HCT116 (cell line): ENCODE measurements at regions not wholly inside any gene's neighbourhood (a gene's known extent, or its start where the extent isn't known, plus 50 kb on each side); places are given as distances from the start of the nearest gene placed in this dataset.

Experiments used
- ATAC-seq: fragments of 200-7000 bp; cut with Tn5 transposase; 2 replicates; pipeline ENCODE4 v1.9.1; 2020; ENCODE audit warnings: mild to moderate bottlenecking, moderate library complexity
- BruUV-seq: library from RNA; stranded (reverse); fragments of 400-500 nt; replicated peaks from 2 replicates; lab custom pipeline; 2021; lab: Mats Ljungman, UMichigan
- CTCF ChIA-PET: fragments of 300-600 bp; sonication (Branson Sonifier 250); formaldehyde crosslinking; loops from one replicate; lab custom pipeline; 2021; ENCODE audit warnings: antibody characterized with exemption; lab: Charles Lee
- POLR2A ChIA-PET: fragments of 300-600, 350-600 bp; sonication (Branson Sonifier 250); formaldehyde crosslinking; loops from one replicate; lab custom pipeline; 2021; ENCODE audit warnings: antibody characterized with exemption; lab: Charles Lee
- RAD21 ChIA-PET, 2 experiments: fragments of 300-600 bp; sonication (Branson Sonifier 250); formaldehyde crosslinking; loops; one replicate each; lab custom pipeline; 2023; ENCODE audit warnings: low total read pairs in 2 of 2; ENCODE audit not compliant: uncharacterized antibody in 2 of 2, unreplicated experiment in 2 of 2, low non-redundant PET in 1 of 2; lab: Charles Lee
- DNase-seq: peaks from one replicate; pipeline ENCODE4 v3.0.0-alpha.2; 2010; ENCODE audit warnings: low read depth, low spot score
- H2AFZ ChIP-seq: fragments of 200-600 bp; shearing (Covaris generic), sonication (generic); 2 replicates; pipeline ENCODE4 v1.6.1; 2017; ENCODE audit warnings: low read depth, mixed run types, mixed read lengths, antibody characterized with exemption, low read length; ENCODE audit not compliant: poor library complexity, severe bottlenecking
- H3K27ac ChIP-seq: 2 replicates; pipeline ENCODE4 v1.5.1; 2012; ENCODE audit warnings: low read depth, low read length
- H3K27me3 ChIP-seq: fragments of 200-600 bp; sonication (generic); 2 replicates; pipeline ENCODE4 v1.6.1; 2016; ENCODE audit warnings: mixed run types, low read length, mixed read lengths; ENCODE audit not compliant: insufficient read depth
- H3K36me3 ChIP-seq, 2 experiments: fragments of 200-500 bp in 1 of 2; fragments of 200-600 bp in 1 of 2; sonication (Bioruptor generic) in 1 of 2; sonication (generic) in 1 of 2; 2 replicates each; pipeline versions ENCODE4 v1.5.1 to v1.6.1; 2014 to 2016; ENCODE audit warnings: low read length in 2 of 2, inconsistent platforms in 1 of 2, mixed read lengths in 1 of 2, mixed run types in 1 of 2; ENCODE audit not compliant: insufficient read depth in 2 of 2, control insufficient read depth in 1 of 2
- H3K4me1 ChIP-seq, 2 experiments: fragments of 200-600 bp in 1 of 2; sonication (generic) in 1 of 2; 2 replicates each; pipeline versions ENCODE4 v1.5.1 to v1.6.1; 2012 to 2017; ENCODE audit warnings: low read length in 2 of 2, inconsistent platforms in 1 of 2, mild to moderate bottlenecking in 1 of 2, mixed read lengths in 1 of 2, mixed run types in 1 of 2, moderate library complexity in 1 of 2; ENCODE audit not compliant: insufficient read depth in 2 of 2, control insufficient read depth in 1 of 2
- H3K4me2 ChIP-seq: fragments of 200-600 bp; sonication (generic); 2 replicates; pipeline ENCODE4 v1.6.1; 2017; ENCODE audit warnings: mixed run types, low read length, mixed read lengths
- H3K4me3 ChIP-seq, 2 experiments: fragments of 200-600 bp in 1 of 2; sonication (generic) in 1 of 2; replicated peaks in 1 of 2; 2 replicates each; pipeline ENCODE4 v1.5.1; 2011 to 2016; ENCODE audit warnings: low read length in 2 of 2, control low read depth in 1 of 2, low read depth in 1 of 2, mild to moderate bottlenecking in 1 of 2, mixed read lengths in 1 of 2, mixed run types in 1 of 2
- H3K79me2 ChIP-seq: fragments of 200-600 bp; sonication (generic); 2 replicates; pipeline ENCODE4 v1.6.1; 2017; ENCODE audit warnings: mild to moderate bottlenecking, mixed run types, low read length, moderate library complexity, mixed read lengths; ENCODE audit not compliant: insufficient read depth
- H3K9ac ChIP-seq: fragments of 200-600 bp; sonication (generic); 2 replicates; pipeline ENCODE4 v1.6.1; 2016; ENCODE audit warnings: low read length, mixed read lengths
- H3K9me2 ChIP-seq: fragments of 200-600 bp; sonication (generic), shearing (Covaris generic); 2 replicates; pipeline ENCODE4 v1.6.1; 2017; ENCODE audit warnings: mixed run types, mild to moderate bottlenecking, moderate library complexity; ENCODE audit not compliant: insufficient read depth
- H3K9me3 ChIP-seq, 2 experiments: fragments of 200-500 bp in 1 of 2; fragments of 200-600 bp in 1 of 2; sonication (Bioruptor generic) in 1 of 2; sonication (generic) in 1 of 2; 2 replicates each; pipeline ENCODE4 v1.6.1; 2014 to 2017; ENCODE audit warnings: low read length in 2 of 2, mixed read lengths in 2 of 2, inconsistent platforms in 1 of 2, low read depth in 1 of 2, mild to moderate bottlenecking in 1 of 2, mixed run types in 1 of 2, moderate library complexity in 1 of 2; ENCODE audit not compliant: control insufficient read depth in 1 of 2, insufficient read depth in 1 of 2
- H4K20me1 ChIP-seq: fragments of 200-600 bp; sonication (generic), shearing (Covaris generic); 2 replicates; pipeline ENCODE4 v1.6.1; 2017; ENCODE audit warnings: mixed run types, mild to moderate bottlenecking, moderate library complexity; ENCODE audit not compliant: insufficient read depth
- CBX3 ChIP-seq: IDR thresholded peaks from 2 replicates; pipeline ENCODE4 v1.6.1; 2012; ENCODE audit warnings: low read depth
- CEBPB ChIP-seq: IDR thresholded peaks from 2 replicates; pipeline ENCODE4 v1.6.1; 2012; ENCODE audit warnings: low read depth
- EGR1 ChIP-seq: IDR thresholded peaks from 2 replicates; pipeline ENCODE4 v1.6.1; 2012; ENCODE audit warnings: low read depth
- ELF1 ChIP-seq: IDR thresholded peaks from 2 replicates; pipeline ENCODE4 v1.6.1; 2012; ENCODE audit warnings: low read depth, borderline replicate concordance
- EZH2phosphoT487 ChIP-seq: fragments of 200-600 bp; IDR thresholded peaks from 2 replicates; pipeline ENCODE4 v1.6.1; 2018; ENCODE audit warnings: antibody characterized with exemption, borderline replicate concordance
- FOSL1 ChIP-seq: IDR thresholded peaks from 2 replicates; pipeline ENCODE4 v1.6.1; 2012; ENCODE audit warnings: low read depth
- POLR2A ChIP-seq: IDR thresholded peaks from 2 replicates; pipeline ENCODE4 v1.7.0; 2011; ENCODE audit warnings: borderline replicate concordance; ENCODE audit not compliant: insufficient read depth, insufficient read length; ENCODE audit errors: extremely low read depth
- POLR2AphosphoS5 ChIP-seq: IDR thresholded peaks from 2 replicates; pipeline ENCODE4 v1.6.1; 2011; ENCODE audit warnings: mild to moderate bottlenecking, low read depth, low read length, moderate library complexity
- RAD21 ChIP-seq: IDR thresholded peaks from 2 replicates; pipeline ENCODE4 v1.6.1; 2012; ENCODE audit warnings: low read depth, mild to moderate bottlenecking
- ZNF274 ChIP-seq: fragments of 200-500 bp; sonication (Bioruptor generic); IDR thresholded peaks from 2 replicates; pipeline ENCODE4 v1.6.1; 2014; ENCODE audit warnings: mild to moderate bottlenecking, low read depth, low read length, inconsistent platforms
- intact Hi-C: fragments of 100-400 bp; cut with micrococcal nuclease; formaldehyde crosslinking; loops from 2 replicates; pipeline ENCODE4 v1.10.0; 2022
- TF ChIP-seq, protein P1 (sequence below), 3 experiments: fragments of 200-600 bp in 1 of 3; sonication (generic) in 1 of 3; IDR thresholded peaks in 2 of 3; conservative IDR thresholded peaks in 1 of 3; 2 replicates each; pipeline ENCODE4 v1.5.1; 2012 to 2017; ENCODE audit warnings: low read depth in 2 of 3, low read length in 2 of 3, antibody characterized with exemption in 1 of 3, borderline replicate concordance in 1 of 3, control low read depth in 1 of 3, mild to moderate bottlenecking in 1 of 3, mixed read lengths in 1 of 3, mixed run types in 1 of 3, moderate library complexity in 1 of 3; ENCODE audit not compliant: insufficient read depth in 1 of 3
- TF ChIP-seq, protein P2 (sequence below): IDR thresholded peaks from 2 replicates; pipeline ENCODE4 v1.6.1; 2011; ENCODE audit warnings: mild to moderate bottlenecking, low read length, moderate library complexity; ENCODE audit not compliant: insufficient replicate concordance; ENCODE audit errors: extremely low read depth
- TF ChIP-seq, protein P3 (sequence below): IDR thresholded peaks from 2 replicates; pipeline ENCODE4 v1.6.1; 2012
- TF ChIP-seq, protein P4 (sequence below): IDR thresholded peaks from 2 replicates; pipeline ENCODE4 v1.6.1; 2012
- TF ChIP-seq, protein P5 (sequence below): IDR thresholded peaks from 2 replicates; pipeline ENCODE4 v1.6.1; 2012; ENCODE audit warnings: low read depth

DNA sequence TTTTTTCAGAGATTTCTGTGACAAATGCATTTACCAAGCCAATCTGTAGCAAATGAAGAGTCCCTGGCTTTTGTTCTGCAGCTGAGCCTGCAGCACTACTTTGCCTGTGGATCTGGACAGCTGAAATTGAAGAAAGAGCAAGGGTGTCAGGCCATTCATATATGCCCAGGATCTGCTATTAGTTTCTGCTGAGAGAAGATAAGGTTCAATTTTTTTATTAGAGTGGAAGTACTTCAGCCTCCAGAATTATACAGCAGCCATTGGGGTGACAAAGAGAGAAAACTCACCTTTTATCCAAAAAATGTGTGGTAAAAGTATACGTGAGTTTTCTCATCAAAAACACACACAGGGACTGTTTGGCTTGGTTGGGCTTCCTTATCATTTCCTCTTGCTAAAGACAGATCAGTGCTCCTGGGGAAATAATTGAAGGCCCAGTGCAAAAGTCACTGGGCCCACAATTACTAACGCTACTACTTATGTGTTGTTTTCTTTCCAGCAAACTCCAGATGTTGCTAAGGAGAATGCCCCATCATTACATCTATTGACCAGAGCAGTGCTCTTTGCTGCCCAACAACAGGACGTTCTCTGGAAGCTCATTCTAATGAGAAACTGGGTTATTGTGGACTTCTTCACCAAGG, 138.6 kb downstream of the CEMIP2 start:
- POLR2A ChIA-PET, result no interaction called here
- H3K9me2 ChIP-seq, result no peaks in the 10 kb centered on the region

More for the DNA sequence above, 138.6 kb downstream of the CEMIP2 start:
- Histone ChIP-seq H3K9me3 (no peaks in the 10 kb centered on the region), H3K4me2 (no peak overlapping the region), H2AFZ (no peak overlapping the region), H3K79me2 (no peaks in the 10 kb centered on the region), H3K36me3 (no peaks in the 10 kb centered on the region), H3K4me3 (no peak overlapping the region), H4K20me1 (no peaks in the 10 kb centered on the region), H3K27me3 (no peaks in the 10 kb centered on the region), H3K27ac (no peak overlapping the region), H3K4me1 (no peaks in the 10 kb centered on the region), H3K9ac (no peak overlapping the region)
- ATAC-seq, result no peak
- CTCF ChIA-PET, result interaction anchor here (1.1 kb wide), 1 partner anchor 149 kb away, joined by 3 read pairs; no protein-coding TSS in a partner anchor
- no peak for TF ChIP-seq POLR2AphosphoS5
- TF ChIP-seq, protein P1, sequence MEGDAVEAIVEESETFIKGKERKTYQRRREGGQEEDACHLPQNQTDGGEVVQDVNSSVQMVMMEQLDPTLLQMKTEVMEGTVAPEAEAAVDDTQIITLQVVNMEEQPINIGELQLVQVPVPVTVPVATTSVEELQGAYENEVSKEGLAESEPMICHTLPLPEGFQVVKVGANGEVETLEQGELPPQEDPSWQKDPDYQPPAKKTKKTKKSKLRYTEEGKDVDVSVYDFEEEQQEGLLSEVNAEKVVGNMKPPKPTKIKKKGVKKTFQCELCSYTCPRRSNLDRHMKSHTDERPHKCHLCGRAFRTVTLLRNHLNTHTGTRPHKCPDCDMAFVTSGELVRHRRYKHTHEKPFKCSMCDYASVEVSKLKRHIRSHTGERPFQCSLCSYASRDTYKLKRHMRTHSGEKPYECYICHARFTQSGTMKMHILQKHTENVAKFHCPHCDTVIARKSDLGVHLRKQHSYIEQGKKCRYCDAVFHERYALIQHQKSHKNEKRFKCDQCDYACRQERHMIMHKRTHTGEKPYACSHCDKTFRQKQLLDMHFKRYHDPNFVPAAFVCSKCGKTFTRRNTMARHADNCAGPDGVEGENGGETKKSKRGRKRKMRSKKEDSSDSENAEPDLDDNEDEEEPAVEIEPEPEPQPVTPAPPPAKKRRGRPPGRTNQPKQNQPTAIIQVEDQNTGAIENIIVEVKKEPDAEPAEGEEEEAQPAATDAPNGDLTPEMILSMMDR (IDR thresholded peaks at IDR 0.05 in 2 of 3, conservative IDR thresholded peaks at IDR 0.05 in 1 of 3; ENCODE audit: borderline replicate concordance in 1 of 3, insufficient read depth in 1 of 3, low read depth in 2 of 3, low read length in 2 of 3), result no peak
- TF ChIP-seq EGR1, result no peak
- TF ChIP-seq, protein P2, sequence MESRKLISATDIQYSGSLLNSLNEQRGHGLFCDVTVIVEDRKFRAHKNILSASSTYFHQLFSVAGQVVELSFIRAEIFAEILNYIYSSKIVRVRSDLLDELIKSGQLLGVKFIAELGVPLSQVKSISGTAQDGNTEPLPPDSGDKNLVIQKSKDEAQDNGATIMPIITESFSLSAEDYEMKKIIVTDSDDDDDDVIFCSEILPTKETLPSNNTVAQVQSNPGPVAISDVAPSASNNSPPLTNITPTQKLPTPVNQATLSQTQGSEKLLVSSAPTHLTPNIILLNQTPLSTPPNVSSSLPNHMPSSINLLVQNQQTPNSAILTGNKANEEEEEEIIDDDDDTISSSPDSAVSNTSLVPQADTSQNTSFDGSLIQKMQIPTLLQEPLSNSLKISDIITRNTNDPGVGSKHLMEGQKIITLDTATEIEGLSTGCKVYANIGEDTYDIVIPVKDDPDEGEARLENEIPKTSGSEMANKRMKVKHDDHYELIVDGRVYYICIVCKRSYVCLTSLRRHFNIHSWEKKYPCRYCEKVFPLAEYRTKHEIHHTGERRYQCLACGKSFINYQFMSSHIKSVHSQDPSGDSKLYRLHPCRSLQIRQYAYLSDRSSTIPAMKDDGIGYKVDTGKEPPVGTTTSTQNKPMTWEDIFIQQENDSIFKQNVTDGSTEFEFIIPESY, result no peak
- TF ChIP-seq, protein P3, sequence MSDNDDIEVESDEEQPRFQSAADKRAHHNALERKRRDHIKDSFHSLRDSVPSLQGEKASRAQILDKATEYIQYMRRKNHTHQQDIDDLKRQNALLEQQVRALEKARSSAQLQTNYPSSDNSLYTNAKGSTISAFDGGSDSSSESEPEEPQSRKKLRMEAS, result no peak
- TF ChIP-seq EZH2phosphoT487, result no peak
- no peak for TF ChIP-seq FOSL1
- TF ChIP-seq, protein P4, sequence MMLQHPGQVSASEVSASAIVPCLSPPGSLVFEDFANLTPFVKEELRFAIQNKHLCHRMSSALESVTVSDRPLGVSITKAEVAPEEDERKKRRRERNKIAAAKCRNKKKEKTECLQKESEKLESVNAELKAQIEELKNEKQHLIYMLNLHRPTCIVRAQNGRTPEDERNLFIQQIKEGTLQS, result no peak
- no peak for TF ChIP-seq CBX3
- TF ChIP-seq POLR2A, result no peak
- TF ChIP-seq CEBPB, result no peak
- no peak for TF ChIP-seq ELF1
- TF ChIP-seq ZNF274, result no peak
- TF ChIP-seq RAD21, result no peak
- TF ChIP-seq, protein P5, sequence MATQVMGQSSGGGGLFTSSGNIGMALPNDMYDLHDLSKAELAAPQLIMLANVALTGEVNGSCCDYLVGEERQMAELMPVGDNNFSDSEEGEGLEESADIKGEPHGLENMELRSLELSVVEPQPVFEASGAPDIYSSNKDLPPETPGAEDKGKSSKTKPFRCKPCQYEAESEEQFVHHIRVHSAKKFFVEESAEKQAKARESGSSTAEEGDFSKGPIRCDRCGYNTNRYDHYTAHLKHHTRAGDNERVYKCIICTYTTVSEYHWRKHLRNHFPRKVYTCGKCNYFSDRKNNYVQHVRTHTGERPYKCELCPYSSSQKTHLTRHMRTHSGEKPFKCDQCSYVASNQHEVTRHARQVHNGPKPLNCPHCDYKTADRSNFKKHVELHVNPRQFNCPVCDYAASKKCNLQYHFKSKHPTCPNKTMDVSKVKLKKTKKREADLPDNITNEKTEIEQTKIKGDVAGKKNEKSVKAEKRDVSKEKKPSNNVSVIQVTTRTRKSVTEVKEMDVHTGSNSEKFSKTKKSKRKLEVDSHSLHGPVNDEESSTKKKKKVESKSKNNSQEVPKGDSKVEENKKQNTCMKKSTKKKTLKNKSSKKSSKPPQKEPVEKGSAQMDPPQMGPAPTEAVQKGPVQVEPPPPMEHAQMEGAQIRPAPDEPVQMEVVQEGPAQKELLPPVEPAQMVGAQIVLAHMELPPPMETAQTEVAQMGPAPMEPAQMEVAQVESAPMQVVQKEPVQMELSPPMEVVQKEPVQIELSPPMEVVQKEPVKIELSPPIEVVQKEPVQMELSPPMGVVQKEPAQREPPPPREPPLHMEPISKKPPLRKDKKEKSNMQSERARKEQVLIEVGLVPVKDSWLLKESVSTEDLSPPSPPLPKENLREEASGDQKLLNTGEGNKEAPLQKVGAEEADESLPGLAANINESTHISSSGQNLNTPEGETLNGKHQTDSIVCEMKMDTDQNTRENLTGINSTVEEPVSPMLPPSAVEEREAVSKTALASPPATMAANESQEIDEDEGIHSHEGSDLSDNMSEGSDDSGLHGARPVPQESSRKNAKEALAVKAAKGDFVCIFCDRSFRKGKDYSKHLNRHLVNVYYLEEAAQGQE, result no peak
- BruUV-seq, result no TSS peak
- intact Hi-C loops, result loop anchor here (2.0 to 10.0 kb wide), 2 partner anchors 85 to 139 kb away; partner anchors contain the start of gene CEMIP2
- RAD21 ChIA-PET, result no interaction called here
- DNase-seq, result no peak
